DMS153 treated with DMSO at 0.1 percent for 48 hours (cell line): ENCODE measurements at regions not wholly inside any gene's neighbourhood (a gene's known extent, or its start where the extent isn't known, plus 50 kb on each side); places are given as distances from the start of the nearest gene placed in this dataset.

Source experiments
- DNase-seq: peaks from one replicate; lab custom pipeline; 2025; ENCODE audit not compliant: unreplicated experiment; lab: John Stamatoyannopoulos, UW

- DNase-seq, result no peak
Observed at GRCh38 chr6:148186916-148187315, 155.7 kb upstream of the SASH1 start.

- DNase-seq, result no peak
Observed at GRCh38 chr6:148192310-148192709, 150.3 kb upstream of the SASH1 start.

- DNase-seq, result no peak
Observed at GRCh38 chr6:148193063-148193680, 149.5 kb upstream of the SASH1 start.

- DNase-seq, result no peak
Observed at GRCh38 chr6:148195511-148195910, 147.1 kb upstream of the SASH1 start.

- no peak for DNase-seq
Observed at GRCh38 chr6:148199584-148199983, 143.1 kb upstream of the SASH1 start.

GRCh38 chr6:148200293-148200692 lies 142.3 kb upstream of the SASH1 start:
- DNase-seq, result no peak

GRCh38 chr6:148200781-148201180 lies 141.9 kb upstream of the SASH1 start:
- DNase-seq, result no peak

GRCh38 chr6:148203281-148203925 lies 139.2 kb upstream of the SASH1 start:
- DNase-seq, result no peak

GRCh38 chr6:148203970-148204369 lies 138.7 kb upstream of the SASH1 start:
- no peak for DNase-seq

- no peak for DNase-seq
Observed at GRCh38 chr6:148208298-148208697, 134.3 kb upstream of the SASH1 start.

GRCh38 chr6:148211777-148212324 lies 130.8 kb upstream of the SASH1 start:
- no peak for DNase-seq

GRCh38 chr6:148212366-148212765 lies 130.3 kb upstream of the SASH1 start:
- no peak for DNase-seq

GRCh38 chr6:148213366-148213765 lies 129.3 kb upstream of the SASH1 start:
- no peak for DNase-seq

GRCh38 chr6:148214667-148215066 lies 128.0 kb upstream of the SASH1 start:
- no peak for DNase-seq

- no peak for DNase-seq
Observed at GRCh38 chr6:148217051-148217450, 125.6 kb upstream of the SASH1 start.

GRCh38 chr6:148217921-148218320 lies 124.7 kb upstream of the SASH1 start:
- DNase-seq, result no peak

- DNase-seq, result no peak
Observed at GRCh38 chr6:148218542-148219258, 123.9 kb upstream of the SASH1 start.

- no peak for DNase-seq
Observed at GRCh38 chr6:148221196-148221979, 121.2 kb upstream of the SASH1 start.

- DNase-seq, result no peak
Observed at GRCh38 chr6:148222376-148222775, 120.3 kb upstream of the SASH1 start.

GRCh38 chr6:148222846-148223245 lies 119.8 kb upstream of the SASH1 start:
- DNase-seq, result no peak

GRCh38 chr6:148223424-148223842 lies 119.2 kb upstream of the SASH1 start:
- DNase-seq, result no peak
